ENCODE measurements at regions not wholly inside any gene's neighbourhood (a gene's known extent, or its start where the extent isn't known, plus 50 kb on each side); places are given as distances from the start of the nearest gene placed in this dataset.

- intact Hi-C loops (cut with DNase I) = no loop called here
- no peak for DNase-seq
These were observed 67.0 kb upstream of the HMX1 start for GRCh38 chr4:8938623-8939022.

DNA sequence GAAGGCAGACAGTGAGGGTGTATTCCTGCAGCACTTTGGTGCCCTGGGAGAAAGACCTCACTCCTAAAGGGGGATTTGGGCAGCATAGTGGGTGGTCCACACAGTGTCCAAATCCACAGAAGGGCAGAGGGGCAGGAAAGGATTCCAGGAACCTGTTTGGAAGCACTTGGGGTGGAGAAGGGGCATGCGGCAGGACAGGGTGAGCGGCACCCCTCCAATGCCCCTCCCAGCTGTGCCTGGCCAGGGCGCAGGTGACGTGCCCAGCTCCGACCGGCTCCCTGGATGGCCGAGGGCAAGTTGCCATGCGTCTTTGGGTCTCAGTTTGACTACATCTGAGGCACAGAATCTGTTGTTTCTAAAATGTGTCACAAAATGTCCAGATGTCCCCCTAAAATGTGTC is 66.5 kb upstream of the HMX1 start:
- DNase-seq = no peak
- intact Hi-C loops (cut with DNase I) = no loop called here

DNA sequence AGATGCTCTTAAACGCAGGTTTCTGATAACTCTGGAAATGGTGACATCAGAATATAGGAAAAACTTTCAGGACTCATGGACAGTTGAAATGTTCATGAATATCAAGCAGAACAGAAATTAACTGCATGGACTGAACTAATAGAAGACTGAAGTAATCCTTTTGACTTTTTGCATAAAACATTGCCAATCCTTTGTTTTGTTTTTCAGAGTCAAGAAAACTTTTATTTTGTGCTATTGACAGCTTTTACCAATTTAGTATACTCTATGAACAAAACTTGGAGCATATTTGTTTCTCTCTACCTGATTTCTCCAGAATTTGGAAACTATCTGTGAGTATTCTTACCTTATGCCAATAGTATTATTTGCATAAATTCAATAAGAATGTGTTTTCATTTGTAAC is 61.2 kb upstream of the HMX1 start:
- intact Hi-C loops (cut with DNase I) = no loop called here
- no peak for DNase-seq

- intact Hi-C loops (cut with DNase I) = no loop called here
- DNase-seq = peak in 1 of 42 donors; percentile 22
These were observed 56.4 kb upstream of the HMX1 start for GRCh38 chr4:8928074-8928473.

- peak in 4 of 42 donors; percentile 2 to 17 (median 10) for DNase-seq
- intact Hi-C loops (cut with DNase I) = no loop called here
These were observed 50.8 kb upstream of the HMX1 start for GRCh38 chr4:8922481-8922880.

- DNase-seq = peak in 6 of 42 donors; percentile 3 to 31 (median 18)
- intact Hi-C loops (cut with DNase I) = no loop called here
These were observed 49.8 kb upstream of the HMX1 start for GRCh38 chr4:8921465-8921864.

Measured in head of caudate nucleus (tissue), 42 donors.